Heart left ventricle (tissue), 13 donors: ENCODE measurements at regions not wholly inside any gene's neighbourhood (a gene's known extent, or its start where the extent isn't known, plus 50 kb on each side); places are given as distances from the start of the nearest gene placed in this dataset.
"Not testable (repeated sequence)": the region's sequence is repeated elsewhere in the genome, so short reads cannot be mapped to it uniquely, and the experiment has no call there.

Experiments used
- POLR2A ChIP-seq, 2 donors: fragments of 450-650 bp; IDR thresholded peaks; one replicate each; pipeline ENCODE4 v1.6.1; 2017; ENCODE audit warnings: antibody characterized with exemption in 2 of 2, mild to moderate bottlenecking in 2 of 2, moderate library complexity in 2 of 2
- TF ChIP-seq, protein P1 (sequence below), 12 donors: fragments of 200-600 bp; sonication (generic) in 4 of 12; IDR thresholded peaks; one replicate each; pipeline versions ENCODE4 v1.5.0 to v1.8.0; 2018 to 2022; ENCODE audit warnings: antibody characterized with exemption in 12 of 12, mild to moderate bottlenecking in 5 of 12
- donor health status: ischemic (EF 13 %, LVEDD 7.1; RV severe dilation, severe dysfunction).
- donor health status: DM: no; HTN: yes; CAD: no.
- donor health status: DM: no; HTN: no; CAD: no.
- donor health status: ischemic (EF 25% LVEDD 6.9; RV normal size, moderate dysfunction).
- donor health status: ischemic (EF 25% LVEDD 5.7; RV mildly dilated, moderate dysfunction).
- donor health status: ischemic (EF 35%, LVEDD 5.7; RV mildly dilated, moderate dysfunction).
- donor health status: nonischemic (EF 11% LVEDD 7.7; RV severe dilation, severe dysfunction).
- donor health status: DM: yes; HTN: yes; CAD: no.
- donor health status: PGD.
- donor health status: ischemic (EF 29% LVEDD 5.4; RV normal size, mild dysfunction).
- donor health status: nonischemic (EF 23%, LVEDD 6.1; RV moderate dilation, normal function).

DNA sequence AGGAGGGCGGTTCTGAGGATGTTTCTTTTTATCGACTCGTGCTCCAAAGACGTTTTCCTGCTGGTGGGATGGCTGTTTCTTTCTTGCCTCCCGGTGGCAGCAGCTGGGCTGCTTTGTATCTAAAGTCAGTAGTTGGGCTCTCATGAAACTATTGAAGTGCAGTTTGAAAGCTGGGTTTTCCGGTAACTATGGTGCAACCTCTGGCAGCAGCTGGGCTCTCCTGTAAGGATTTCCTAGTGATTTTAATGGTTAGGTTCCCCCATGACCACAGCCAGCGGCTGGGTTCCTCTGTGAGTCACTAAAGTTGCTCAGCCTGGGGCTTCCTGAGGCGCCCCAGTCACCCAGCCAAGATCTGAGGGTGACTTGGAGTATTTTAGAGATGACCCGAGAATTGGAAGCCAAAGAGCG lies 87.9 kb downstream of the NPIPB11 start:
- TF ChIP-seq, protein P1, sequence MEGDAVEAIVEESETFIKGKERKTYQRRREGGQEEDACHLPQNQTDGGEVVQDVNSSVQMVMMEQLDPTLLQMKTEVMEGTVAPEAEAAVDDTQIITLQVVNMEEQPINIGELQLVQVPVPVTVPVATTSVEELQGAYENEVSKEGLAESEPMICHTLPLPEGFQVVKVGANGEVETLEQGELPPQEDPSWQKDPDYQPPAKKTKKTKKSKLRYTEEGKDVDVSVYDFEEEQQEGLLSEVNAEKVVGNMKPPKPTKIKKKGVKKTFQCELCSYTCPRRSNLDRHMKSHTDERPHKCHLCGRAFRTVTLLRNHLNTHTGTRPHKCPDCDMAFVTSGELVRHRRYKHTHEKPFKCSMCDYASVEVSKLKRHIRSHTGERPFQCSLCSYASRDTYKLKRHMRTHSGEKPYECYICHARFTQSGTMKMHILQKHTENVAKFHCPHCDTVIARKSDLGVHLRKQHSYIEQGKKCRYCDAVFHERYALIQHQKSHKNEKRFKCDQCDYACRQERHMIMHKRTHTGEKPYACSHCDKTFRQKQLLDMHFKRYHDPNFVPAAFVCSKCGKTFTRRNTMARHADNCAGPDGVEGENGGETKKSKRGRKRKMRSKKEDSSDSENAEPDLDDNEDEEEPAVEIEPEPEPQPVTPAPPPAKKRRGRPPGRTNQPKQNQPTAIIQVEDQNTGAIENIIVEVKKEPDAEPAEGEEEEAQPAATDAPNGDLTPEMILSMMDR (IDR thresholded peaks at IDR 0.05): not testable (repeated sequence)
- not testable (repeated sequence) for TF ChIP-seq POLR2A (IDR thresholded peaks at IDR 0.05)
